ENCODE measurements at regions not wholly inside any gene's neighbourhood (a gene's known extent, or its start where the extent isn't known, plus 50 kb on each side); places are given as distances from the start of the nearest gene placed in this dataset.
"Not testable (repeated sequence)": the region's sequence is repeated elsewhere in the genome, so short reads cannot be mapped to it uniquely, and the experiment has no call there.

DNA sequence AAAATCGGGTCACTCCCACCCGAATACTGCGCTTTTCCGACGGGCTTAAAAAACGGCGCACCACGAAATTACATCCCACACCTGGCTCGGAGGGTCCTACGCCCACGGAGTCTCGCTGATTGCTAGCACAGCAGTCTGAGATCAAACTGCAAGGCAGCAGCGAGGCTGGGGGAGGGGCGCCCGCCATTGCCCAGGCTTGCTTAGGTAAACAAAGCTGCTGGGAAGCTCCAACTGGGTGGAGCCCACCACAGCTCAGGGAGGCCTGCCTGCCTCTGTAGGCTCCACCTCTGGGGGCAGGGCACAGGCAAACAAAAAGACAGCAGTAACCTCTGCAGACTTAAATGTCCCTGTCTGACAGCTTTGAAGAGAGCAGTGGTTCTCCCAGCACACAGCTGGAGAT lies 325.7 kb upstream of the PIK3R1 start:
- TF ChIP-seq, protein P1, sequence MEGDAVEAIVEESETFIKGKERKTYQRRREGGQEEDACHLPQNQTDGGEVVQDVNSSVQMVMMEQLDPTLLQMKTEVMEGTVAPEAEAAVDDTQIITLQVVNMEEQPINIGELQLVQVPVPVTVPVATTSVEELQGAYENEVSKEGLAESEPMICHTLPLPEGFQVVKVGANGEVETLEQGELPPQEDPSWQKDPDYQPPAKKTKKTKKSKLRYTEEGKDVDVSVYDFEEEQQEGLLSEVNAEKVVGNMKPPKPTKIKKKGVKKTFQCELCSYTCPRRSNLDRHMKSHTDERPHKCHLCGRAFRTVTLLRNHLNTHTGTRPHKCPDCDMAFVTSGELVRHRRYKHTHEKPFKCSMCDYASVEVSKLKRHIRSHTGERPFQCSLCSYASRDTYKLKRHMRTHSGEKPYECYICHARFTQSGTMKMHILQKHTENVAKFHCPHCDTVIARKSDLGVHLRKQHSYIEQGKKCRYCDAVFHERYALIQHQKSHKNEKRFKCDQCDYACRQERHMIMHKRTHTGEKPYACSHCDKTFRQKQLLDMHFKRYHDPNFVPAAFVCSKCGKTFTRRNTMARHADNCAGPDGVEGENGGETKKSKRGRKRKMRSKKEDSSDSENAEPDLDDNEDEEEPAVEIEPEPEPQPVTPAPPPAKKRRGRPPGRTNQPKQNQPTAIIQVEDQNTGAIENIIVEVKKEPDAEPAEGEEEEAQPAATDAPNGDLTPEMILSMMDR (tag by site-specific recombination; IDR thresholded peaks at IDR 0.05): not testable (repeated sequence)
- not testable (repeated sequence) for TF ChIP-seq ZNF501 (tag by site-specific recombination; IDR thresholded peaks at IDR 0.05); ZNF521 (tag by site-specific recombination; IDR thresholded peaks at IDR 0.05); ZBTB7A (tag by site-specific recombination; IDR thresholded peaks at IDR 0.05; ENCODE audit: low read depth); SP7 (tag by site-specific recombination; IDR thresholded peaks at IDR 0.05); ZNF274 (IDR thresholded peaks at IDR 0.05; ENCODE audit: low read length); ZNF274 (tag by site-specific recombination; IDR thresholded peaks at IDR 0.05; ENCODE audit: borderline replicate concordance); ZNF121 (tag by site-specific recombination; IDR thresholded peaks at IDR 0.05); ZNF302 (tag by site-specific recombination; IDR thresholded peaks at IDR 0.05; ENCODE audit: low read depth); KLF7 (tag by site-specific recombination; IDR thresholded peaks at IDR 0.05; ENCODE audit: borderline replicate concordance)
- TF ChIP-seq, protein P2, sequence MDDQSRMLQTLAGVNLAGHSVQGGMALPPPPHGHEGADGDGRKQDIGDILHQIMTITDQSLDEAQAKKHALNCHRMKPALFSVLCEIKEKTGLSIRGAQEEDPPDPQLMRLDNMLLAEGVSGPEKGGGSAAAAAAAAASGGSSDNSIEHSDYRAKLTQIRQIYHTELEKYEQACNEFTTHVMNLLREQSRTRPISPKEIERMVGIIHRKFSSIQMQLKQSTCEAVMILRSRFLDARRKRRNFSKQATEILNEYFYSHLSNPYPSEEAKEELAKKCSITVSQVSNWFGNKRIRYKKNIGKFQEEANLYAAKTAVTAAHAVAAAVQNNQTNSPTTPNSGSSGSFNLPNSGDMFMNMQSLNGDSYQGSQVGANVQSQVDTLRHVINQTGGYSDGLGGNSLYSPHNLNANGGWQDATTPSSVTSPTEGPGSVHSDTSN (CRISPR knock-in tag; IDR thresholded peaks at IDR 0.05): not testable (repeated sequence)
- TF ChIP-seq, protein P3, sequence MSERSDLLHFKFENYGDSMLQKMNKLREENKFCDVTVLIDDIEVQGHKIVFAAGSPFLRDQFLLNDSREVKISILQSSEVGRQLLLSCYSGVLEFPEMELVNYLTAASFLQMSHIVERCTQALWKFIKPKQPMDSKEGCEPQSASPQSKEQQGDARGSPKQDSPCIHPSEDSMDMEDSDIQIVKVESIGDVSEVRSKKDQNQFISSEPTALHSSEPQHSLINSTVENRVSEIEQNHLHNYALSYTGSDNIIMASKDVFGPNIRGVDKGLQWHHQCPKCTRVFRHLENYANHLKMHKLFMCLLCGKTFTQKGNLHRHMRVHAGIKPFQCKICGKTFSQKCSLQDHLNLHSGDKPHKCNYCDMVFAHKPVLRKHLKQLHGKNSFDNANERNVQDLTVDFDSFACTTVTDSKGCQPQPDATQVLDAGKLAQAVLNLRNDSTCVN (tag by site-specific recombination; optimal IDR thresholded peaks at IDR 0.05): not testable (repeated sequence)
- TF ChIP-seq, protein P4, sequence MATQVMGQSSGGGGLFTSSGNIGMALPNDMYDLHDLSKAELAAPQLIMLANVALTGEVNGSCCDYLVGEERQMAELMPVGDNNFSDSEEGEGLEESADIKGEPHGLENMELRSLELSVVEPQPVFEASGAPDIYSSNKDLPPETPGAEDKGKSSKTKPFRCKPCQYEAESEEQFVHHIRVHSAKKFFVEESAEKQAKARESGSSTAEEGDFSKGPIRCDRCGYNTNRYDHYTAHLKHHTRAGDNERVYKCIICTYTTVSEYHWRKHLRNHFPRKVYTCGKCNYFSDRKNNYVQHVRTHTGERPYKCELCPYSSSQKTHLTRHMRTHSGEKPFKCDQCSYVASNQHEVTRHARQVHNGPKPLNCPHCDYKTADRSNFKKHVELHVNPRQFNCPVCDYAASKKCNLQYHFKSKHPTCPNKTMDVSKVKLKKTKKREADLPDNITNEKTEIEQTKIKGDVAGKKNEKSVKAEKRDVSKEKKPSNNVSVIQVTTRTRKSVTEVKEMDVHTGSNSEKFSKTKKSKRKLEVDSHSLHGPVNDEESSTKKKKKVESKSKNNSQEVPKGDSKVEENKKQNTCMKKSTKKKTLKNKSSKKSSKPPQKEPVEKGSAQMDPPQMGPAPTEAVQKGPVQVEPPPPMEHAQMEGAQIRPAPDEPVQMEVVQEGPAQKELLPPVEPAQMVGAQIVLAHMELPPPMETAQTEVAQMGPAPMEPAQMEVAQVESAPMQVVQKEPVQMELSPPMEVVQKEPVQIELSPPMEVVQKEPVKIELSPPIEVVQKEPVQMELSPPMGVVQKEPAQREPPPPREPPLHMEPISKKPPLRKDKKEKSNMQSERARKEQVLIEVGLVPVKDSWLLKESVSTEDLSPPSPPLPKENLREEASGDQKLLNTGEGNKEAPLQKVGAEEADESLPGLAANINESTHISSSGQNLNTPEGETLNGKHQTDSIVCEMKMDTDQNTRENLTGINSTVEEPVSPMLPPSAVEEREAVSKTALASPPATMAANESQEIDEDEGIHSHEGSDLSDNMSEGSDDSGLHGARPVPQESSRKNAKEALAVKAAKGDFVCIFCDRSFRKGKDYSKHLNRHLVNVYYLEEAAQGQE (tag by site-specific recombination; IDR thresholded peaks at IDR 0.05): not testable (repeated sequence)
- TF ChIP-seq, protein P5, sequence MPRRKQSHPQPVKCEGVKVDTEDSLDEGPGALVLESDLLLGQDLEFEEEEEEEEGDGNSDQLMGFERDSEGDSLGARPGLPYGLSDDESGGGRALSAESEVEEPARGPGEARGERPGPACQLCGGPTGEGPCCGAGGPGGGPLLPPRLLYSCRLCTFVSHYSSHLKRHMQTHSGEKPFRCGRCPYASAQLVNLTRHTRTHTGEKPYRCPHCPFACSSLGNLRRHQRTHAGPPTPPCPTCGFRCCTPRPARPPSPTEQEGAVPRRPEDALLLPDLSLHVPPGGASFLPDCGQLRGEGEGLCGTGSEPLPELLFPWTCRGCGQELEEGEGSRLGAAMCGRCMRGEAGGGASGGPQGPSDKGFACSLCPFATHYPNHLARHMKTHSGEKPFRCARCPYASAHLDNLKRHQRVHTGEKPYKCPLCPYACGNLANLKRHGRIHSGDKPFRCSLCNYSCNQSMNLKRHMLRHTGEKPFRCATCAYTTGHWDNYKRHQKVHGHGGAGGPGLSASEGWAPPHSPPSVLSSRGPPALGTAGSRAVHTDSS (tag by site-specific recombination; IDR thresholded peaks at IDR 0.05): not testable (repeated sequence)

All from HEK293 (cell line).